H1 (cell line): ENCODE measurements at regions not wholly inside any gene's neighbourhood (a gene's known extent, or its start where the extent isn't known, plus 50 kb on each side); places are given as distances from the start of the nearest gene placed in this dataset.

Source experiments
- CTCF ChIA-PET: fragments of 300-600 bp; sonication (Branson Sonifier 250); formaldehyde crosslinking; loops from one replicate; lab custom pipeline; 2021; ENCODE audit not compliant: partially characterized antibody; lab: Charles Lee
- POLR2A ChIA-PET: fragments of 300-600 bp; sonication (Branson Sonifier 250); formaldehyde crosslinking; loops from one replicate; lab custom pipeline; 2021; ENCODE audit warnings: inconsistent platforms; ENCODE audit not compliant: partially characterized antibody; lab: Charles Lee
- DNase-seq, 2 experiments: peaks; one replicate each; pipeline versions ENCODE4 v3.0.0 to v3.0.0-alpha.2; 2010 to 2022; ENCODE audit warnings: low spot score in 2 of 2, low read depth in 1 of 2, mixed read lengths in 1 of 2
- FAIRE-seq: peaks from 2 replicates; lab custom pipeline; 2011; peaks lifted over from hg19 to GRCh38; lab: Jason Lieb, UNC
- H2AFZ ChIP-seq: 2 replicates; pipeline ENCODE4 v1.8.1; 2012; ENCODE audit warnings: low read length, inconsistent platforms
- H2AK5ac ChIP-seq: 2 replicates; pipeline ENCODE4 v1.6.1; 2013; ENCODE audit warnings: low read depth, low read length
- H2BK120ac ChIP-seq: replicated peaks from 2 replicates; pipeline ENCODE3; 2013; ENCODE audit warnings: low read depth, low read length, inconsistent platforms
- H2BK12ac ChIP-seq: 2 replicates; pipeline ENCODE4 v1.6.1; 2013; ENCODE audit warnings: low read depth, low read length
- H2BK15ac ChIP-seq: 2 replicates; pipeline ENCODE4 v1.6.1; 2013; ENCODE audit warnings: low read length
- H2BK20ac ChIP-seq: 2 replicates; pipeline ENCODE4 v1.6.1; 2013; ENCODE audit warnings: low read length
- H2BK5ac ChIP-seq: 2 replicates; pipeline ENCODE4 v1.6.1; 2013; ENCODE audit warnings: low read depth, low read length
- H3K14ac ChIP-seq: 2 replicates; pipeline ENCODE4 v1.6.1; 2013; ENCODE audit warnings: inconsistent platforms; ENCODE audit not compliant: insufficient read length
- H3K18ac ChIP-seq: 2 replicates; pipeline ENCODE4 v1.6.1; 2013; ENCODE audit warnings: low read length; ENCODE audit errors: extremely low read depth
- H3K23ac ChIP-seq: 2 replicates; pipeline ENCODE4 v1.6.1; 2013; ENCODE audit warnings: inconsistent platforms; ENCODE audit not compliant: insufficient read length
- H3K23me2 ChIP-seq: 2 replicates; pipeline ENCODE4 v1.6.1; 2013; ENCODE audit warnings: low read depth, low read length
- H3K27ac ChIP-seq: 2 replicates; pipeline ENCODE4 v1.6.1; 2011; ENCODE audit warnings: low read depth, low read length, inconsistent platforms
- H3K27me3 ChIP-seq, 4 experiments: replicated peaks in 1 of 4; 1 replicate in 1 of 4; 2 replicates in 3 of 4; pipeline versions ENCODE4 v1.6.1 to v1.8.1; 2011 to 2013; ENCODE audit warnings: low read length in 3 of 4, mild to moderate bottlenecking in 3 of 4, inconsistent platforms in 2 of 4, mixed read lengths in 2 of 4, moderate library complexity in 1 of 4; ENCODE audit not compliant: control insufficient read depth in 3 of 4, insufficient read depth in 3 of 4; ENCODE audit errors: extremely low read depth in 1 of 4
- H3K36me3 ChIP-seq, 4 experiments: 2 replicates each; pipeline versions ENCODE4 v1.6.1 to v1.8.1; 2011 to 2013; ENCODE audit warnings: mild to moderate bottlenecking in 4 of 4, low read length in 3 of 4, moderate library complexity in 2 of 4, control low read depth in 1 of 4, inconsistent platforms in 1 of 4; ENCODE audit not compliant: insufficient read depth in 4 of 4, control insufficient read depth in 2 of 4
- H3K4ac ChIP-seq: replicated peaks from 2 replicates; pipeline ENCODE3; 2013; ENCODE audit warnings: low read length, low read depth, mixed read lengths, inconsistent platforms; ENCODE audit not compliant: insufficient read length
- H3K4me1 ChIP-seq, 4 experiments: replicated peaks in 1 of 4; 1 replicate in 1 of 4; 2 replicates in 3 of 4; pipeline versions ENCODE4 v1.6.1 to v1.8.1; 2011 to 2013; ENCODE audit warnings: low read length in 3 of 4, inconsistent platforms in 2 of 4, mixed read lengths in 1 of 4; ENCODE audit not compliant: insufficient read depth in 4 of 4, control insufficient read depth in 3 of 4
- H3K4me2 ChIP-seq, 2 experiments: 2 replicates each; pipeline versions ENCODE4 v1.6.1 to v1.8.1; 2011 to 2013; ENCODE audit warnings: low read depth in 2 of 2, low read length in 2 of 2, control low read depth in 1 of 2, inconsistent platforms in 1 of 2, mild to moderate bottlenecking in 1 of 2; ENCODE audit not compliant: insufficient read depth in 1 of 2
- H3K4me3 ChIP-seq, 4 experiments: fragments of 200-600, 300-600 bp in 1 of 4; sonication (generic), shearing (Covaris generic), sonication (Bioruptor Twin) in 1 of 4; 2 replicates each; pipeline versions ENCODE4 v1.5.1 to v1.8.1; 2011 to 2016; ENCODE audit warnings: low read length in 4 of 4, low read depth in 3 of 4, control low read depth in 2 of 4, inconsistent platforms in 2 of 4, mild to moderate bottlenecking in 2 of 4, mixed read lengths in 1 of 4, moderate library complexity in 1 of 4; ENCODE audit not compliant: insufficient read depth in 2 of 4; ENCODE audit errors: extremely low read depth in 1 of 4
- H3K56ac ChIP-seq: replicated peaks from 2 replicates; pipeline ENCODE3; 2013; ENCODE audit warnings: low read depth, mild to moderate bottlenecking, mixed read lengths, low read length, inconsistent platforms; ENCODE audit not compliant: insufficient read length
- H3K79me1 ChIP-seq: 2 replicates; pipeline ENCODE4 v1.6.1; 2013; ENCODE audit warnings: low read depth, low read length, control low read depth
- H3K79me2 ChIP-seq, 2 experiments: 2 replicates each; pipeline versions ENCODE4 v1.6.1 to v1.8.1; 2012 to 2013; ENCODE audit warnings: low read length in 2 of 2, mild to moderate bottlenecking in 2 of 2, inconsistent platforms in 1 of 2; ENCODE audit not compliant: insufficient read depth in 2 of 2, control insufficient read depth in 1 of 2
- H3K9ac ChIP-seq, 4 experiments: replicated peaks in 1 of 4; 1 replicate in 1 of 4; 2 replicates in 3 of 4; pipeline versions ENCODE4 v1.6.1 to v1.8.1; 2011 to 2013; ENCODE audit warnings: low read depth in 3 of 4, low read length in 3 of 4, control low read depth in 2 of 4, mild to moderate bottlenecking in 2 of 4, moderate library complexity in 2 of 4, inconsistent platforms in 1 of 4; ENCODE audit errors: extremely low read depth in 1 of 4
- H3K9me3 ChIP-seq, 2 experiments: 2 replicates each; pipeline versions ENCODE4 v1.6.1 to v1.8.1; 2012 to 2013; ENCODE audit warnings: mild to moderate bottlenecking in 2 of 2, moderate library complexity in 2 of 2, control low read depth in 1 of 2, inconsistent platforms in 1 of 2, low read depth in 1 of 2, low read length in 1 of 2, mixed read lengths in 1 of 2; ENCODE audit not compliant: insufficient read depth in 2 of 2
- H4K20me1 ChIP-seq, 2 experiments: replicated peaks in 1 of 2; 2 replicates each; pipeline versions ENCODE3 to v1.8.1; 2011 to 2013; ENCODE audit warnings: inconsistent platforms in 2 of 2, low read length in 2 of 2, mild to moderate bottlenecking in 1 of 2; ENCODE audit not compliant: insufficient read depth in 2 of 2, control insufficient read depth in 1 of 2
- H4K5ac ChIP-seq: 2 replicates; pipeline ENCODE4 v1.6.1; 2013; ENCODE audit warnings: low read length, low read depth, mixed read lengths, inconsistent platforms; ENCODE audit not compliant: insufficient read length
- H4K8ac ChIP-seq: 2 replicates; pipeline ENCODE4 v1.8.0; 2013; ENCODE audit warnings: mild to moderate bottlenecking, moderate library complexity, low read length, inconsistent platforms; ENCODE audit not compliant: insufficient read depth; ENCODE audit errors: extremely low read depth
- H4K91ac ChIP-seq: replicated peaks from 2 replicates; pipeline ENCODE3; 2013; ENCODE audit warnings: low read length, mixed read lengths, inconsistent platforms; ENCODE audit not compliant: insufficient read length
- BACH1 ChIP-seq: IDR thresholded peaks from 2 replicates; pipeline ENCODE4 v1.6.1; 2012; ENCODE audit warnings: low read length, improper control_type of control experiment
- BRCA1 ChIP-seq: IDR thresholded peaks from 2 replicates; pipeline ENCODE4 v1.6.1; 2012; ENCODE audit warnings: low read depth, low read length, improper control_type of control experiment
- CEBPB ChIP-seq: IDR thresholded peaks from 2 replicates; pipeline ENCODE4 v1.6.1; 2012; ENCODE audit warnings: low read depth, low read length
- CTBP2 ChIP-seq: IDR thresholded peaks from 2 replicates; pipeline ENCODE4 v1.7.0; 2011; ENCODE audit warnings: borderline replicate concordance, mild to moderate bottlenecking, moderate library complexity, mixed read lengths, low read length; ENCODE audit not compliant: insufficient read depth, insufficient read length
- FOSL1 ChIP-seq: IDR thresholded peaks from 2 replicates; pipeline ENCODE4 v1.6.1; 2011; ENCODE audit warnings: mild to moderate bottlenecking, low read depth, low read length, moderate library complexity; ENCODE audit not compliant: insufficient read depth
- GTF2F1 ChIP-seq: IDR thresholded peaks from 2 replicates; pipeline ENCODE4 v1.6.1; 2012; ENCODE audit warnings: low read depth, low read length, improper control_type of control experiment, borderline replicate concordance
- JUN ChIP-seq: IDR thresholded peaks from 2 replicates; pipeline ENCODE4 v1.6.1; 2011; ENCODE audit warnings: low read depth, mild to moderate bottlenecking, improper control_type of control experiment, low read length
- NRF1 ChIP-seq: IDR thresholded peaks from 2 replicates; pipeline ENCODE4 v1.6.1; 2011; ENCODE audit warnings: mild to moderate bottlenecking, low read depth, low read length, improper control_type of control experiment
- RXRA ChIP-seq: IDR thresholded peaks from 2 replicates; pipeline ENCODE4 v1.6.1; 2011; ENCODE audit warnings: low read depth, mild to moderate bottlenecking, low read length, moderate library complexity; ENCODE audit not compliant: insufficient read depth
- SIRT6 ChIP-seq: IDR thresholded peaks from one replicate; pipeline ENCODE4 v1.7.1; 2012; ENCODE audit warnings: low read length, inconsistent platforms
- SP1 ChIP-seq: IDR thresholded peaks from 2 replicates; pipeline ENCODE4 v1.6.1; 2011; ENCODE audit warnings: low read depth, low read length
- SUZ12 ChIP-seq: fragments of 200-600 bp; sonication (generic); IDR thresholded peaks from 2 replicates; pipeline ENCODE4 v1.6.1; 2012; ENCODE audit warnings: mild to moderate bottlenecking, inconsistent platforms, low read length, moderate library complexity, mixed read lengths
- TCF12 ChIP-seq: IDR thresholded peaks from 2 replicates; pipeline ENCODE4 v1.6.1; 2011; ENCODE audit warnings: low read depth, mild to moderate bottlenecking, low read length
- WGBS, 2 experiments: shearing (Covaris generic) in 1 of 2; methylation state at CpG; one replicate each; pipeline versions ENCODE4 v1.1.6 to v1.1.7; 2013 to 2015; ENCODE audit warnings: low lambda C conversion rate in 2 of 2, mixed read lengths in 2 of 2, inconsistent platforms in 1 of 2, low coverage in 1 of 2, missing lambda C conversion rate in 1 of 2; ENCODE audit not compliant: insufficient replicate concordance in 2 of 2, insufficient coverage in 1 of 2, insufficient read length in 1 of 2; ENCODE audit errors: extremely low coverage in 1 of 2, missing lambda C conversion rate in 1 of 2; 5-methylcytosine and 5-hydroxymethylcytosine counted together

DNA sequence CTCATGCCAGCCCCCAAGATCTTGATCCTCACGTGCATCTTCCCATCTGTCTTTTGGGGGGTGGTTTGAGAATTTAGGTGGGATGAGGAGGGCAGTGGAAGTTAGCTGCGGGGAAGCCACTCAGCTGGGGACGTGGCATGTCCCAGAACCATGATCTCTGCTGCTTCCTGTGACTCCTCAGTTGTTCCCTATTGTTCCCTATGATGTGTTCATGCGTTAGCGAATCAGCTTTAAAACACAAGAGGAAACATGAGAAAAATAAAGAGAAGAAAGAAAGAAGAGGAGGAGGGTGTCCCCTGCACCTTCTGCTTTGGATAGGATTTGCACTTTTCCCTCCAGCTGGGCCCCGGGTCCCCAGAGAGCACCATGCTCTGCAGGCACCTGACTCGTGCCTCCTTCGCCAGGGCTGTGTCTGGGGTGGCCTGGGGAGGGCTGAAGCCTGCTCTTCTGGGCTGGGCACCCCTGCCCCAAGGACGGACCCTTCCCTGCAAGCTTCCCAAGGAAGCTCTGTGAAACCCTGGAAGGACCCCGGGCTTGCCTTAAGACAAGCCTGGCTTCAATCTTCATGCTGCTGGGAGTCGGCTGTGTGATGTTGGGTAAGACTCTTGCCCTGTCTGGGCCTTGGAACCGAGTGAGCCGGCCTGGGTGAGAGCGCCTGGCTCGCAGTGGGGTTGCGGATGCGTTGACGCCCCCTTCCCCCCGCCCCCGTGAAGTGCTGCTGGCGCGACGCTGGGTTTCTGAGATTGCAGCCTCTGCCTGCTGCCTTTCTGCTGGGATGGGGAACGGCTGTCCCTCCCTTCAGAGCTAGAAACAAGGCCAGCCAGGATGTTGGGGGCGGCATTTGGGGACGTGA, 62.8 kb upstream of the CIBAR2 start:
- no peak overlapping the region for H3K23ac ChIP-seq
- H3K4ac ChIP-seq, result no peak overlapping the region
- H2BK15ac ChIP-seq, result no peak overlapping the region
- no peak overlapping the region for H2BK20ac ChIP-seq
- 0 out of 2 replicates have a peak overlapping the region, but pooled peaks have one; percentile 59 for H2AK5ac ChIP-seq
- H3K56ac ChIP-seq, result no peak overlapping the region
- no peak overlapping the region for H2AFZ ChIP-seq
- no peak overlapping the region for H2BK120ac ChIP-seq
- no peak for DNase-seq
- no peak overlapping the region for H4K91ac ChIP-seq
- H3K4me2 ChIP-seq, result no peak overlapping the region
- H3K4me1 ChIP-seq, result peaks cover 0 to 36% (median 14%) of the 10 kb centered on the region in 4 experiments; a peak in 5 of 7 replicates
- peaks cover 1 to 16% (median 11%) of the 10 kb centered on the region in 4 experiments; a peak in 6 of 7 replicates for H3K27me3 ChIP-seq
- peak overlapping the region; percentile 17; the same call in 1 of the 2 replicates for H2BK12ac ChIP-seq
- H3K36me3 ChIP-seq, result no peaks in the 10 kb centered on the region
- peaks cover 12% of the 10 kb centered on the region for H3K79me1 ChIP-seq
- ChIA-PET CTCF (interaction anchor here (0.9 to 6.9 kb wide), 21 partner anchors 10 to 118 kb away, joined by 3 to 39 read pairs (median 4); no protein-coding TSS in a partner anchor), POLR2A (interaction anchor here (0.9 to 1.3 kb wide), 2 partner anchors 9 to 60 kb away, joined by 3 read pairs; no protein-coding TSS in a partner anchor)
- H3K27ac ChIP-seq, result no peak overlapping the region
- peaks cover 0 to 42% of the 10 kb centered on the region in 2 experiments; a peak in 1 of 4 replicates for H3K79me2 ChIP-seq
- 86% methylated on average over 15 of the region's 26 CpGs; no CpG with 5 or more reads in 1 of the 2 experiments for WGBS, 2 experiments
- no peaks in the 10 kb centered on the region for H3K9me3 ChIP-seq
- H2BK5ac ChIP-seq, result peak overlapping the region; percentile 54
- H3K14ac ChIP-seq, result no peak overlapping the region
- FAIRE-seq, result no peak
- peak overlapping the region; percentile 38; the same call in 1 of the 2 replicates for H4K8ac ChIP-seq
- H3K18ac ChIP-seq, result peak overlapping the region; percentile 51; the same call in 1 of the 2 replicates
- no peak overlapping the region for H3K4me3 ChIP-seq
- H4K5ac ChIP-seq, result no peak overlapping the region
- H4K20me1 ChIP-seq, result peaks cover 24 to 30% of the 10 kb centered on the region in 2 experiments
- peaks cover 2% of the 10 kb centered on the region; the same call in 1 of the 2 replicates for H3K23me2 ChIP-seq
- no peak overlapping the region for H3K9ac ChIP-seq
- TF ChIP-seq CTBP2, result no peak
- no peak for TF ChIP-seq SP1
- TF ChIP-seq BACH1, result no peak
- TF ChIP-seq SUZ12, result no peak
- TF ChIP-seq TCF12, result no peak
- no peak for TF ChIP-seq BRCA1
- TF ChIP-seq CEBPB, result no peak
- no peak for TF ChIP-seq RXRA
- TF ChIP-seq NRF1, result no peak
- TF ChIP-seq SIRT6, result no peak
- TF ChIP-seq FOSL1, result no peak
- no peak for TF ChIP-seq JUN
- TF ChIP-seq GTF2F1, result no peak
